CD4-positive, alpha-beta T cell (primary cell): ENCODE measurements at regions not wholly inside any gene's neighbourhood (a gene's known extent, or its start where the extent isn't known, plus 50 kb on each side); places are given as distances from the start of the nearest gene placed in this dataset.

ENCODE experiments used
- ATAC-seq: fragments of 200-7000 bp; cut with Tn5 transposase; one replicate; pipeline ENCODE4 v1.10.0; 2022; ENCODE audit warnings: mild to moderate bottlenecking; ENCODE audit not compliant: poor library complexity
- CTCF ChIA-PET: fragments of 350-600 bp; sonication (Branson Sonifier 250); formaldehyde crosslinking; loops from one replicate; lab custom pipeline; 2021; ENCODE audit warnings: antibody characterized with exemption, inconsistent platforms; lab: Charles Lee
- POLR2A ChIA-PET: fragments of 350-600 bp; sonication (Branson Sonifier 250); formaldehyde crosslinking; loops from one replicate; lab custom pipeline; 2021; ENCODE audit warnings: antibody characterized with exemption, inconsistent platforms; lab: Charles Lee
- DNase-seq, 14 experiments: peaks; one replicate each; pipeline ENCODE4 v3.0.0-alpha.2; 2013 to 2020; ENCODE audit warnings: mixed read lengths in 2 of 14
- H3K27ac ChIP-seq, 2 donors: one replicate each; pipeline versions ENCODE4 v1.5.1 to v1.7.0; 2013; ENCODE audit warnings: low read length in 2 of 2, low read depth in 1 of 2, mild to moderate bottlenecking in 1 of 2
- H3K27me3 ChIP-seq, 2 experiments: 1 replicate in 1 of 2; 2 replicates in 1 of 2; pipeline versions ENCODE4 v1.6.1 to v1.7.0; 2013; ENCODE audit warnings: low read length in 2 of 2, control low read depth in 1 of 2, mild to moderate bottlenecking in 1 of 2, moderate library complexity in 1 of 2; ENCODE audit not compliant: insufficient read depth in 2 of 2, control insufficient read depth in 1 of 2
- H3K36me3 ChIP-seq: one replicate; pipeline ENCODE4 v1.6.1; 2013; ENCODE audit warnings: low read length, control low read depth; ENCODE audit not compliant: insufficient read depth
- H3K4me1 ChIP-seq: one replicate; pipeline ENCODE4 v1.6.1; 2013; ENCODE audit warnings: low read length, control low read depth; ENCODE audit not compliant: insufficient read depth
- H3K4me3 ChIP-seq: one replicate; pipeline ENCODE4 v1.5.1; 2013; ENCODE audit warnings: mild to moderate bottlenecking, low read length, moderate library complexity
- H3K9me3 ChIP-seq, 2 experiments: 1 replicate in 1 of 2; 2 replicates in 1 of 2; pipeline versions ENCODE4 v1.6.1 to v1.7.0; 2013; ENCODE audit warnings: low read length in 2 of 2, mild to moderate bottlenecking in 2 of 2, control low read depth in 1 of 2, moderate library complexity in 1 of 2; ENCODE audit not compliant: control insufficient read depth in 1 of 2, insufficient read depth in 1 of 2
- H3K27ac Mint-ChIP-seq: one replicate; pipeline ENCODE4 v1.8.0; 2020; ENCODE audit warnings: mixed read lengths
- H3K27me3 Mint-ChIP-seq: one replicate; pipeline ENCODE4 v1.8.0; 2021; ENCODE audit warnings: mixed read lengths
- H3K36me3 Mint-ChIP-seq: one replicate; pipeline ENCODE4 v1.8.0; 2021; ENCODE audit warnings: low read depth, mixed read lengths
- H3K4me1 Mint-ChIP-seq: one replicate; pipeline ENCODE4 v1.8.0; 2021; ENCODE audit warnings: low read depth, mixed read lengths
- H3K4me3 Mint-ChIP-seq: one replicate; pipeline ENCODE4 v1.8.0; 2020; ENCODE audit warnings: mild to moderate bottlenecking, mixed read lengths
- H3K9me3 Mint-ChIP-seq: one replicate; pipeline ENCODE4 v1.8.0; 2020; ENCODE audit warnings: mixed read lengths
- intact Hi-C, 2 experiments: fragments of 100-400 bp; cut with DNase I in 1 of 2; cut with micrococcal nuclease in 1 of 2; formaldehyde crosslinking; loops; one replicate each; pipeline versions ENCODE4 v1.15.1 to v1.9.0; 2023 to 2025; cut with DNase I, micrococcal nuclease
- TF ChIP-seq, protein P1 (sequence below): fragments of 200-600 bp; IDR thresholded peaks from one replicate; pipeline ENCODE4 v1.8.0; 2022; ENCODE audit warnings: antibody characterized with exemption, mild to moderate bottlenecking

DNA sequence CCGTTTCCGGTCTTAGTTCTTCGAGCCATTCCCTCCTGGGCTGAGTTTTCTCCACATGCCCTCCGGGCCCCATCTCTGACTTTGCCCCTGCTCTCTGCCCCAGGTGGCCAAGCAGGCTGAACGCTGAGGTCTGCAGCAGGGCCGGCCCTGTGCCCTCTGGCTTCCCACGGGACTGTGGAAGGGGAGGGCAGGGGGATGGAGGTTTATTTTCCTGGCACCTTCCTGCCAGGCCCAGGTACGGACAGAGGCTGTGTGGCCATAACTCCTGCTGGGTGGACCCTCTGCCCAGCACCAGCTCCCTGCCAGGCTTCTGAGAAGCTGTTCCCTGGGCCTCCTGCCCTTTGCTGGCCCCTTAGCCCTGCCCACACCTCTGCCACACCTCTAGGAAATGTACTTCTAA lies 164.0 kb downstream of the TFCP2L1 start:
- intact Hi-C loops: no loop called here
- Mint-ChIP-seq H3K9me3 (no peaks in the 10 kb centered on the region), H3K36me3 (no peaks in the 10 kb centered on the region), H3K27ac (no peak overlapping the region), H3K27me3 (peaks cover 13% of the 10 kb centered on the region), H3K4me1 (no peaks in the 10 kb centered on the region), H3K4me3 (no peak overlapping the region)
- Histone ChIP-seq H3K4me1 (no peaks in the 10 kb centered on the region), H3K27ac (no peak overlapping the region), H3K27me3 (no peaks in the 10 kb centered on the region), H3K36me3 (no peaks in the 10 kb centered on the region), H3K4me3 (no peak overlapping the region), H3K9me3 (peaks cover 0 to 12% of the 10 kb centered on the region in 2 experiments)
- TF ChIP-seq, protein P1, sequence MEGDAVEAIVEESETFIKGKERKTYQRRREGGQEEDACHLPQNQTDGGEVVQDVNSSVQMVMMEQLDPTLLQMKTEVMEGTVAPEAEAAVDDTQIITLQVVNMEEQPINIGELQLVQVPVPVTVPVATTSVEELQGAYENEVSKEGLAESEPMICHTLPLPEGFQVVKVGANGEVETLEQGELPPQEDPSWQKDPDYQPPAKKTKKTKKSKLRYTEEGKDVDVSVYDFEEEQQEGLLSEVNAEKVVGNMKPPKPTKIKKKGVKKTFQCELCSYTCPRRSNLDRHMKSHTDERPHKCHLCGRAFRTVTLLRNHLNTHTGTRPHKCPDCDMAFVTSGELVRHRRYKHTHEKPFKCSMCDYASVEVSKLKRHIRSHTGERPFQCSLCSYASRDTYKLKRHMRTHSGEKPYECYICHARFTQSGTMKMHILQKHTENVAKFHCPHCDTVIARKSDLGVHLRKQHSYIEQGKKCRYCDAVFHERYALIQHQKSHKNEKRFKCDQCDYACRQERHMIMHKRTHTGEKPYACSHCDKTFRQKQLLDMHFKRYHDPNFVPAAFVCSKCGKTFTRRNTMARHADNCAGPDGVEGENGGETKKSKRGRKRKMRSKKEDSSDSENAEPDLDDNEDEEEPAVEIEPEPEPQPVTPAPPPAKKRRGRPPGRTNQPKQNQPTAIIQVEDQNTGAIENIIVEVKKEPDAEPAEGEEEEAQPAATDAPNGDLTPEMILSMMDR: no peak
- ATAC-seq (no peak), DNase-seq (no peak)
- POLR2A ChIA-PET: no interaction called here
- CTCF ChIA-PET: no interaction called here

DNA sequence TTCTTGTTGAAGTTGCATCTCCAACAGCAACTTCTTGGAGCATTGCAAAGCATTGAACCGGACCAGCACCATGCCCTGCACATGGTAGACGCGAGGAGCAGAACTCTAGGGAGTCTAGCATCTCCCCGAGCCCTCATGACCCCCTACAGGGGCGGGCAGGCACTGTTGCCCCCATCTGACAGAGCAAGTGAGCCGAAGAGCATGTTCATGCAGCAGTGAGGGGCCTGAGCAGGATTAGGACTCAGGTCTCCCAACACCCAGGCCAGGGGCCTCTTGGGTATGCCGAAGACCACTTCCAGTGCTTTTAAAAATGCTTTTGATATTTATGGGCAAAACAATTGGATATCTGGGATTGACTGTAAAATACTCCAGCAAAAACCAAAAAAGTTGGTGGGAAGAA lies 163.3 kb downstream of the TFCP2L1 start:
- Mint-ChIP-seq H3K27me3 (peaks cover 13% of the 10 kb centered on the region), H3K9me3 (no peaks in the 10 kb centered on the region), H3K36me3 (no peaks in the 10 kb centered on the region), H3K27ac (no peak overlapping the region), H3K4me1 (no peaks in the 10 kb centered on the region), H3K4me3 (no peak overlapping the region)
- ChIA-PET POLR2A (no interaction called here), CTCF (no interaction called here)
- no peaks in the 10 kb centered on the region for H3K27me3 ChIP-seq
- H3K4me3 ChIP-seq: no peak overlapping the region
- no peak for DNase-seq
- no peaks in the 10 kb centered on the region for H3K36me3 ChIP-seq
- TF ChIP-seq, protein P1: no peak
- H3K27ac ChIP-seq: no peak overlapping the region
- intact Hi-C loops: no loop called here
- no peaks in the 10 kb centered on the region for H3K4me1 ChIP-seq
- no peak for ATAC-seq
- H3K9me3 ChIP-seq: peaks cover 0 to 12% of the 10 kb centered on the region in 2 experiments

DNA sequence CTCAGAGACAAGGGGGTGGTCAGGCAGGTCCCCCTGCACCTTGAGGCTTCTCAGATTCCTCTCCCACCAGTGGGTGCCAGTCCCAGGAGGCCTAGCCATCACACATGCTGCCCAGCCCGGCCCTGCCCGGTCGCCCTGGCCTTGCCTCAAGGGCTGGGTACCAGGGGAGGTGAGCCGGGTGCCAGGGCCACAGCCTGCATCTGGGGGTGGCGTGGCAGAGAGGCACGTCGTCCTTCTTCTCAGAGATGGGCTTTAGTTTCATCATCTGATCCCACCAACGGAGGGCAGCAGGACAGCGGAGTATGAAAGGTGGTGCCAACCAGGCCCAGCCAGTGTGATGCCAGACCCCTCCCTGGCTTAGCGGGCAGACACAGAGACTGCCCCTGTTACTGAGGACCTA lies 161.7 kb downstream of the TFCP2L1 start:
- Histone ChIP-seq H3K9me3 (peaks cover 0 to 12% of the 10 kb centered on the region in 2 experiments), H3K4me3 (no peak overlapping the region), H3K4me1 (no peaks in the 10 kb centered on the region), H3K27ac (no peak overlapping the region), H3K36me3 (no peaks in the 10 kb centered on the region), H3K27me3 (no peaks in the 10 kb centered on the region)
- intact Hi-C loops: no loop called here
- Mint-ChIP-seq H3K4me3 (no peak overlapping the region), H3K27me3 (peaks cover 13% of the 10 kb centered on the region), H3K4me1 (no peaks in the 10 kb centered on the region), H3K9me3 (no peaks in the 10 kb centered on the region), H3K27ac (no peak overlapping the region), H3K36me3 (no peaks in the 10 kb centered on the region)
- CTCF ChIA-PET: no interaction called here
- no peak for ATAC-seq
- POLR2A ChIA-PET: no interaction called here
- DNase-seq: no peak
- TF ChIP-seq, protein P1: no peak
